RPMI8226 (cell line): ENCODE measurements at regions not wholly inside any gene's neighbourhood (a gene's known extent, or its start where the extent isn't known, plus 50 kb on each side); places are given as distances from the start of the nearest gene placed in this dataset.

Experiments
- DNase-seq: peaks from one replicate; pipeline ENCODE4 v3.0.0-alpha.2; 2015

DNA sequence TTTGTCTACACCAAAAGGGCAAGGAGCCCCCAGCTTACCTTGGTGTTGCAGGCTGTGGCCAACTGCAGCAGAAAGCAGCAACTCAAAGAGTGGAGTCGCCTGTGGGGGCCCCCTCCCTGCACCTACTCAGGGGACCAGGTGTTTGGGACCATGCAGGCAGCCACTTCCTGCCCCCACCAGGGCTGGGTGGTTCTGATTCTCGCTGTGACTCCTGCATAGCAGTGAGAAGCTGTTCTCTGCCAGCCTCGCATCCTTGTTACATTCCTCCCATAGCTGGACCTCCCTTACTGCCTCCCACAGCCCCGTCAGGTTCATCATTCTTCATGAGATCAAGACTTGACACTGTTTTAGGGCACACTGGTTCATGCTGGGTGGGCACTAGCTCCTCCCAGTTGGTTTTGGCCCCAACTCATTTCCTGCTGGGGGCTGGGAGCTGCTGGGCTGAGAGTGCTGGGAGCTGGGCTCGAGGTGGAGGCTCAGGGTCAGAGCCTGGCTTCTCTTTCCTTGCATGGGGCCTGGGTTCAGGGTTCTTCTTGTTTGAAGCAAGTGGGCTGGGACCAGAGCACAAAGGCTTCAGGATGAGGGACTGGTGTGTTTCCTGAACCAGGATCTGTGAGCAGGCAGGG, 146.9 kb upstream of the C1orf174 start:
- peak; percentile 31 for DNase-seq

DNA sequence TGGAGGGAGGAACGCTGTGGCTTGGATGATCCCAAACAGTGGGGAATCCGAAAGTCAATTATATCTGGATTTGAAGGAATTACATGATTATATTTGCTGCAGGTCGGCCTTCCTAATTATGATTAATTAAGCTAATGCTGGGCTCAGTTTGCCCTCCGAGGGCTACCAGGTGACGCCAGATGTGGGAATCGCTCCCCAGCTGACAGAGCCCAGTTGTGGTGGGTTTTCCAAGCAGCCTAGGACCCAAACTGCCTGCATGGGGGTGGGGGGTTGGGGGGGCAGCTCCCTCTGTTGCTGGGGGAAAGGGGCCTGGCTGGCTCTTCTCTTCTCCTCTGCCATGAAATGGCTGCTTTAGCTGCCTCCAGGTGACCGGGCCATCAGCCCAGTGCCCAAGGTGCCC, 147.6 kb upstream of the C1orf174 start:
- DNase-seq, result no peak

DNA sequence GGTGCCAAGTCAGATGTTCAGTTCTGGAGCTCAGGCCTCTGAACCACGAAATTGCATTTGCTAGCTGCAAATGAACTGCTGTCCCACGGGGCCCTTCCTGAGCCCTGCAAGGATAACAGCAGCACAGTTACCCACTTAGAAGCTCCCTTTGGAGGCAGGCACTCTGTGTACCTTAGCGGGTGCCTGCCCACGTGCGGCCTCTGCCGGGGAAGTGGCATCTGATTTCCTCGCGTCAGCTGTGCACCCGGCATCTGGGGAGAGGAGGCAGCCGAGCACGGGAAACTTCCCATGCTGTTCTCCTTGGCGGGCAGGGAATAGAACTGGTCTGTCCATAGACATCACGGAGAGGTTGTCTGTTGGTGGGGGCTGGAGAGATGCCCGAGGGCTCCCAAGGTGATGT, 148.0 kb upstream of the C1orf174 start:
- DNase-seq, result peak; percentile 33

- DNase-seq, result no peak
Observed at GRCh38 chr1:4048921-4049320, 148.8 kb upstream of the C1orf174 start.

DNA sequence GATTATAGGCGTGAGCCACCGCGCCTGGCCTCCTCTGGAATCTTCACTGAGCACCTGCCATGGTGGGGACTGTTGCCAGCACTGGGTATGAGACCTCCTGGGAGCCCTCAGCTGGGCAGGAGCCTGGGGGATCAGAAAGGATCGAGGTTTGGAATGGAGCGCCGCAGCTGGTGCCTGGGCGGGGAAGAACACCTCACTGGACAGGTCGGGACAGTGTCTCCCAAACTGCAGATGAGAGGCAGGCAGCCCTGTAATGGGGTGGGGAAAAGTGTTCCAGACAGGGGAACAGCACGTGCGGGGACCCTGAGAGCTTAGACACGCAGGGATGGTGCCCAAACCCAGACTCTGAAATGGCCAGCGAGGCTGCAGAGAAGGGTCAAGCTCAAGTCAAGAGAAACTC, 150.9 kb upstream of the C1orf174 start:
- no peak for DNase-seq

DNA sequence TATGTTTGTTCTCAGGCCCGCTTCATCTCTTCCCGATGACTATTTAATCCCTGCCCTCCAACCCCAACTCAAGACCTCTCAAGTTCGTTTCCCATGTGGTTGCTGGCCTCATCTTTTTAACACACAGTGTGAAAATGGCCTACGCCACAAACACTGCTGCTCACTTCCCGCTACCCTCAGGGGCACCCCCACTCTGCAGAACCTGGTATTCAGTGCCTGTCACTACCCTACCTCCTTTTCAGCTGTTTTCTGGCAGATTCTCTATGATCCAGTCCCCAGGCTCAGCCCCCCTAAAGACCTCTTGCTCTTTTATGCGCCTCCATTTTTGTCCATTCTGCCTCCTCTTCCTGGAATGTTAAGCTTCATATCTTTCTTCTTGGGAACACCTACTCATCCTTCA, 152.6 kb upstream of the C1orf174 start:
- DNase-seq, result no peak

GRCh38 chr1:4053160-4053748, 153.2 kb upstream of the C1orf174 start:
- no peak for DNase-seq

- no peak for DNase-seq
Observed at GRCh38 chr1:4053774-4054173, 153.7 kb upstream of the C1orf174 start.

DNA sequence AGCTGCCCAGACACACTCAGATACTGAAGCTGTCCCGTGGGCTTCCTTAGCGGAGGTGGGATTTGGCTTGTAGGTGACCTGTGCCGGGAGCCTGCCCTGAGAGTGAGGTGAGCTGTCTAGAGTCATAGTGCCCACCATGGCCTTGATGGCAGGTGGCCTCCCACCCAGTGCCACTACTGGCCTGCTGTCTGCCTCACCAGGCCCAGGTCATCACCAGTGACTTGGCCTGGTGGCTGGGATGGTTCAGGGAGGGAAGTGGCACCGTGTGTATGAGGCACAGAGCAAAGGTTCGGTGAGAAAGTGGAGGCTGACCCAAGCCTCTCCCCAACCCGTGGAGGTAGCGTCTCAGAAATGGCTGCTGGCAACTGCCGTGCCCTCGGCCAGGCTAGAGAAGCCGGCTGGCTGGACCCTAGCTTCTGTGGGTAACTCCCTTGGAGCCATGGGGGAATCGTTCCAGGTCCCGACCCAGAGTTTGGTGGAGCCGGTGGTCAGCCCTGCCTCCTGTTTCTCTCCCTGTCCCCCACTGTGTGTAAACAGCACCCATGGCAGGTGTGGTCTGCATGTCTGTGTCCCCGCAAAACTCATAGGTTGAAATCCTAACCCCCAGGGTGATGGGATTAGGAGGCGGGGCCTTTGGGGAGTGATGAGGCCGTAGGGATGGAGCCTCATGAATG, 155.4 kb upstream of the C1orf174 start:
- DNase-seq, result no peak

GRCh38 chr1:4056422-4056821, 156.3 kb upstream of the C1orf174 start:
- no peak for DNase-seq

DNA sequence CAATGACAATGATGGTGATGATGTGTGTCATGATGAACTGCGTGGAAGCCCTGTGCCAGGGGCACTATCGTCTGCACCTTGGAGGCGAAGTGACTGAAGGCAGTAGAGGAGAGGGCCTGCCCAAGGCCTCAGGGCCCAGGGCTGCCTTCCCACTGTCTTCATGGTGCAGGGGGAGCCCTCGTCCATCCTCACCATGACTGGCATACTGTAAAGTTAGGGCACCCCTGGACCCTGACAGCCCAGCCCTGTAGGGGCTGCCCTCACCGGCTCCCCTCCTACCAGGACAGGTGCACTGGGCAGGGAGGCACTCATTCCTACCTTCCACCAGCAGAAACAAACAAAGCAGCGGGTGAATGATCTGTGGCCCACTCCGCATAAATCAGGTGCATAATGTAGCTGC, 156.9 kb upstream of the C1orf174 start:
- DNase-seq, result no peak

- no peak for DNase-seq
Observed at GRCh38 chr1:4057603-4058002, 157.5 kb upstream of the C1orf174 start.

DNA sequence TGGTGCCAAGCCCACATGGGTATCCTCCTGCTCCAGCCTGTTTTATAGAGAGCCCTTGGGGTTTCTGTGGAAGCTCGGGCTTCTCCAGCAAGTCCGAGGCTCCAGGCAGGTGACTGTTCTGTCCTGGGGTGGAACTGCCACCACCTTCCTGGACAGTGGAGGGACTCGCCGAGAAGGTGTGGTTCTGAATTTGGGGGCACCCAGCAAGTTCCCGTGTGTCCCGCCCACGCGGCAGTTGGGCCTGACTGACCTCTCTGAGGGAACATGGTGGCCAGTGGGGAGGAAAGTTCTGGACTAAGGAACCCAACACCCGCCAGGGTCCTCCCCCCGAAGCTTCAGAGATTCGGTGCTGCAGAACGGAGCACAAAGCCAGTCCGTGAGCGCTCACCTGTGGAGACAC, 158.1 kb upstream of the C1orf174 start:
- no peak for DNase-seq

GRCh38 chr1:4058706-4059105, 158.6 kb upstream of the C1orf174 start:
- DNase-seq, result no peak

GRCh38 chr1:4059270-4059669, 159.2 kb upstream of the C1orf174 start:
- no peak for DNase-seq

DNA sequence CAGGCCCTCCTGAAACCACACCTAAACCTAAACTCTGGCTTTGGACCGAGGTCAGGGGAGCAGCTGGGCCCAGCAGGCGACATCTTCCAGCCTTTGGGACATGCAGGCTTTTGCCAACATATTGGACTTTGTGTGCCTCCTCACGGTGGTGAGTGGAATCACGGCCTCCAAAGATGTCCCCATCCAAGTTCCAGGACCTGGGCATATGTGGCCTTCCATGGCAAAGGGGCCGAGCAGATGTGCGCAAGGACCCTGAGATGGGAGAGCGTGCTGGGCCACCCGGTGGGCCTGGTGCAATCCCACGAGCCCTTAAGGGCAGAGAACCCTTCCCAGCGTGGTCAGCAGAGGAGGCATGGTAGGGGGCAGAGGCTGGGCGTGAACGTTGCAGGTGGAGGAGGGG, 160.8 kb upstream of the C1orf174 start:
- DNase-seq, result no peak

- no peak for DNase-seq
Observed at GRCh38 chr1:4061521-4062031, 161.5 kb upstream of the C1orf174 start.

DNA sequence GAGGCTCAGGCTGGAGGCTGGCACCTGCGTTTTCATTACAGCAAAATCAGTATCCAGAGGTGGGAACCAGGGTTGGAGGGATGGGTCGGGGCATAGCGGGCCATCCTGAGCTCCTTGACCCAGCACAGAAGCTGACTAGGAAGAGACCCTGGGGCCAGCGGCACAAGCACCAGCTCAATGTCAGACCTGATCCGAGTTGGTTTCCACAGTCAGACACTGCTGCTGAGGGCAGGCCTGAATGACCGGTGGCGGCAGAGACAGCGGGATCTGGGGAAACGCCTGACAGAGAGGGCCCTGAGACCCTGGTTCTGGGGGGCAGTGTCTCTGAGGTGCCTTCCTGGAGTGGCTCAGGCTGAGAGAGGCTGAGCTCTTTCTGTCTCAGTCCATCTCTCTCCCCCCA, 162.0 kb upstream of the C1orf174 start:
- DNase-seq, result no peak

GRCh38 chr1:4062560-4062959, 162.5 kb upstream of the C1orf174 start:
- no peak for DNase-seq

DNA sequence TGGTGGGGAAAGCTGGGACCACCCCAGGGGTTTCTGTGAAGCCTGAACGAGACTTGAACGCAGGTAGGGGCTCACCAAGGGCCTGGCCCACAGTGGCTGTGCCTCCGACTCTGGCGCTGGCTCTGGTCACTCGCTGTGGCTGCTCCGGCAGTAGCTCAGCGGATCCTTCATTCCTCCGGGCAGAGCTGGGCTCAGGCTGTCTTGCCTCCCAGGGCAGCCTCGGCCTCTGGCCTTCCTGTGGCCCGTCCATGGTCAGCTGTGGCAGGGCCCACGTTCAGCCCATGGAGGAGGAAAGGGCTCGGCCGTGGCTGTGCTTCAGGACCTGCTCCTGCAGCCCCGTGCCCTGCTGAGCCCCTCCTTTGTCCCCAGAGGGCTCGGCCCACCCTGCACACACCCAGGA, 162.9 kb upstream of the C1orf174 start:
- no peak for DNase-seq

GRCh38 chr1:4063516-4063915, 163.4 kb upstream of the C1orf174 start:
- no peak for DNase-seq

GRCh38 chr1:4064150-4064889, 164.2 kb upstream of the C1orf174 start:
- DNase-seq, result no peak

DNA sequence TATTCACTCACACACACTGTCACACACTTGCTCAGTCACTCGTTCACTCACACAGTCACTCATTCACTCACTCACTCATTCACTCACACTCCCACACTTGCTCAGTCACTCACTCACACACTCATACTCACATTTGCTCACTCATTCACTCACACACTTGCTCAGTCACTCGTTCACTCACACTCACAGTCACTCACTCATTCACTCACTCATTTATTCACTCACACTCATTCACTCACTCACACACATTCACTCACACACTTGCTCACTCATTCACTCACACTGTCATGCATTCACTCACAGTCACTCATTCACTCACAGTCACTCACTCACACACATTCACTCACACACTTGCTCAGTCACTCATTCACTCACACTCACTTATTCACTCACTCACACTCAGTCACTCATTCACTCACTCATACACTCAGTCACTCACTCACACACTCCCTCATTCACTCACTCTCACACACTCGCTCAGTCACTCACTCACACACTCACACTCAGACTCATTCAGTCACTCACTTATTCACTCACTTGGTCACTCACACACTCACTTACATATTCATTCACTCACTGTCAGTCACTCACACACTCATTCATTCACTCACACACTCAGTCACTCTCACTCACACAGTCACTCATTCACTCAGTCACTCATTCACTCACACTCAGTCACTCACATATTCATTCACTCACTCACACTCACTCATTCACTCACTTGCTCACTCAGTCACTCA, 167.0 kb upstream of the C1orf174 start:
- no peak for DNase-seq
